ENCODE measurements at regions not wholly inside any gene's neighbourhood (a gene's known extent, or its start where the extent isn't known, plus 50 kb on each side); places are given as distances from the start of the nearest gene placed in this dataset.

GRCh38 chr5:73380710-73381589, 67.6 kb downstream of the FOXD1 start:
- no peak overlapping the region for H3K27ac ChIP-seq
- no peak for DNase-seq
- intact Hi-C loops (cut with DNase I): no loop called here
- no peak overlapping the region for H3K4me3 ChIP-seq
- H3K36me3 ChIP-seq: no peaks in the 10 kb centered on the region
- no peak for TF ChIP-seq EP300 (IDR thresholded peaks at IDR 0.05)
- no peak for TF ChIP-seq CTCF (IDR thresholded peaks at IDR 0.05)
- TF ChIP-seq POLR2A (IDR thresholded peaks at IDR 0.05): no peak
- H3K4me1 ChIP-seq (ENCODE audit: insufficient read depth): peaks cover 5% of the 10 kb centered on the region
- 14 to 28% (median 17%) methylated on average over 53 to 54 of the region's 54 CpGs for WGBS, 3 donors
- H3K9me3 ChIP-seq: peaks cover 0 to 13% of the 10 kb centered on the region in 2 donors
- no peaks in the 10 kb centered on the region for H3K27me3 ChIP-seq

- TF ChIP-seq POLR2A (IDR thresholded peaks at IDR 0.05) (no peak), EP300 (IDR thresholded peaks at IDR 0.05) (no peak), CTCF (IDR thresholded peaks at IDR 0.05) (no peak)
Measured at GRCh38 chr5:73380041-73380440, 68.5 kb downstream of the FOXD1 start.

GRCh38 chr5:73379435-73379834, 69.1 kb downstream of the FOXD1 start:
- Histone ChIP-seq H3K9me3 (peaks cover 0 to 13% of the 10 kb centered on the region in 2 donors), H3K4me3 (no peak overlapping the region), H3K27me3 (no peaks in the 10 kb centered on the region), H3K4me1 (ENCODE audit: insufficient read depth) (peaks cover 5% of the 10 kb centered on the region), H3K36me3 (no peaks in the 10 kb centered on the region), H3K27ac (no peak overlapping the region)
- whole genome bisulfite sequencing, 3 donors: 81 to 87% (median 83%) methylated on average over 3 of the region's 3 CpGs
- TF ChIP-seq CTCF (IDR thresholded peaks at IDR 0.05) (no peak), EP300 (IDR thresholded peaks at IDR 0.05) (no peak), POLR2A (IDR thresholded peaks at IDR 0.05) (no peak)
- intact Hi-C loops (cut with DNase I): no loop called here
- no peak for DNase-seq

More at GRCh38 chr5:73380041-73380440, 68.5 kb downstream of the FOXD1 start:
- no peaks in the 10 kb centered on the region for H3K36me3 ChIP-seq
- H3K9me3 ChIP-seq: peaks cover 0 to 13% of the 10 kb centered on the region in 2 donors
- H3K4me3 ChIP-seq: no peak overlapping the region
- no peaks in the 10 kb centered on the region for H3K27me3 ChIP-seq
- DNase-seq: no peak
- intact Hi-C loops (cut with DNase I): no loop called here
- no peak overlapping the region for H3K27ac ChIP-seq
- H3K4me1 ChIP-seq (ENCODE audit: insufficient read depth): peaks cover 5% of the 10 kb centered on the region
- WGBS, 3 donors: 24 to 30% (median 29%) methylated on average over 19 of the region's 19 CpGs

DNA sequence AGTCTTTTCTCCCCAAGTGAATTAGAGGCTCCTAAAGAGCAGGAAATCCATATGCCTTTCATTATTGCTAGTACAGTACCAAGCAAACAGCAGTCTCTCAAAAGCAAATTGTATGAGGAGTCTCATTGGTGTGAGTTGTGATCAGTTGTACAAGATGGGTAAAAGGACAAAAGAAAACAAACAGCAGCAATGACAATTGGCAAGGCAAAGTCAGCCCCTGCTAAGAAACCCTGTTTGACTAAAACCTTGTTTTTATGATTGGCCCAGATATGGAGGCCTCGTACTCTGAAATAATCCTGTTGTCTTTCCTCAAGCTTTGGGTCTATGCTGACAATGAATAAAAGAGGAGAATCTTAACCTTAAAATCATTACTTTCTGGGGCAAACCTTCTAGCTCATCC, 69.8 kb downstream of the FOXD1 start:
- H3K36me3 ChIP-seq: no peaks in the 10 kb centered on the region
- intact Hi-C loops (cut with DNase I): no loop called here
- H3K27ac ChIP-seq: no peak overlapping the region
- no peak for TF ChIP-seq CTCF (IDR thresholded peaks at IDR 0.05)
- TF ChIP-seq POLR2A (IDR thresholded peaks at IDR 0.05): no peak
- H3K27me3 ChIP-seq: no peaks in the 10 kb centered on the region
- peaks cover 5% of the 10 kb centered on the region for H3K4me1 ChIP-seq (ENCODE audit: insufficient read depth)
- H3K9me3 ChIP-seq: peaks cover 0 to 13% of the 10 kb centered on the region in 2 donors
- 94 to 98% (median 94%) methylated on average over 1 of the region's 1 CpG for WGBS, 3 donors
- H3K4me3 ChIP-seq: no peak overlapping the region
- no peak for DNase-seq

All from ovary (tissue), 7 donors.